Neural progenitor cell (in vitro differentiated cells): ENCODE measurements at regions not wholly inside any gene's neighbourhood (a gene's known extent, or its start where the extent isn't known, plus 50 kb on each side); places are given as distances from the start of the nearest gene placed in this dataset.
"Not testable (repeated sequence)": the region's sequence is repeated elsewhere in the genome, so short reads cannot be mapped to it uniquely, and the experiment has no call there.

Experiments
- DNase-seq: peaks from one replicate; pipeline ENCODE4 v3.0.0-alpha.2; 2016; ENCODE audit warnings: low spot score
- H2AFZ ChIP-seq: fragments of 200-600 bp; sonication (generic); replicated peaks from 2 replicates; pipeline ENCODE4 v1.6.1; 2016; ENCODE audit warnings: antibody characterized with exemption
- H3F3A ChIP-seq: fragments of 200-600 bp; sonication (generic); 2 replicates; pipeline ENCODE4 v1.6.1; 2016; ENCODE audit warnings: antibody characterized with exemption, low read depth
- H3K27ac ChIP-seq: fragments of 200-600 bp; sonication (generic); 2 replicates; pipeline ENCODE4 v1.5.1; 2016; ENCODE audit warnings: mild to moderate bottlenecking
- H3K27me3 ChIP-seq: fragments of 200-600 bp; sonication (generic); 2 replicates; pipeline ENCODE4 v1.6.1; 2016; ENCODE audit warnings: mild to moderate bottlenecking, moderate library complexity
- H3K36me3 ChIP-seq: fragments of 200-600 bp; sonication (generic); 2 replicates; pipeline ENCODE4 v1.5.1; 2016
- H3K4me1 ChIP-seq: fragments of 200-600 bp; sonication (generic); 2 replicates; pipeline ENCODE4 v1.6.1; 2016; ENCODE audit warnings: mixed run types
- H3K4me2 ChIP-seq: fragments of 200-600 bp; sonication (generic); 2 replicates; pipeline ENCODE4 v1.6.1; 2016
- H3K4me3 ChIP-seq: fragments of 200-600 bp; sonication (generic); 2 replicates; pipeline ENCODE4 v1.5.1; 2016
- H3K79me2 ChIP-seq: fragments of 200-600 bp; sonication (generic); 2 replicates; pipeline ENCODE4 v1.6.1; 2016; ENCODE audit warnings: low read depth
- H3K9ac ChIP-seq: fragments of 200-600 bp; sonication (generic); 2 replicates; pipeline ENCODE4 v1.6.1; 2016
- H3K9me3 ChIP-seq: fragments of 200-600 bp; sonication (generic); 2 replicates; pipeline ENCODE4 v1.5.1; 2016; ENCODE audit warnings: low read depth
- H4K20me1 ChIP-seq: fragments of 200-600 bp; sonication (generic); 2 replicates; pipeline ENCODE4 v1.6.1; 2016; ENCODE audit warnings: low read depth
- H3K27ac Mint-ChIP-seq: 3 replicates; pipeline ENCODE4 v1.8.0; 2021; ENCODE audit warnings: mixed read lengths
- H3K27me3 Mint-ChIP-seq: 2 replicates; pipeline ENCODE4 v1.8.0; 2022; ENCODE audit warnings: low read depth, mild to moderate bottlenecking, inconsistent platforms, moderate library complexity, mixed read lengths; ENCODE audit not compliant: insufficient read depth
- H3K36me3 Mint-ChIP-seq: 3 replicates; pipeline ENCODE4 v1.8.0; 2021; ENCODE audit warnings: mixed read lengths
- H3K4me1 Mint-ChIP-seq: 3 replicates; pipeline ENCODE4 v1.8.0; 2021; ENCODE audit warnings: mixed read lengths
- H3K4me3 Mint-ChIP-seq: 3 replicates; pipeline ENCODE4 v1.8.0; 2021; ENCODE audit warnings: mild to moderate bottlenecking, moderate library complexity, mixed read lengths
- H3K9me3 Mint-ChIP-seq: 3 replicates; pipeline ENCODE4 v1.8.0; 2020; ENCODE audit warnings: mixed read lengths
- CTCF ChIP-seq: fragments of 200-600 bp; sonication (generic); IDR thresholded peaks from 2 replicates; pipeline ENCODE4 v1.5.1; 2017; ENCODE audit warnings: antibody characterized with exemption, mild to moderate bottlenecking
- EZH2 ChIP-seq: fragments of 200-600 bp; sonication (generic); IDR thresholded peaks from 2 replicates; pipeline ENCODE4 v1.6.1; 2017; ENCODE audit warnings: antibody characterized with exemption, mild to moderate bottlenecking, moderate library complexity
- EZH2phosphoT487 ChIP-seq: fragments of 200-600 bp; sonication (generic); IDR thresholded peaks from 2 replicates; pipeline ENCODE4 v1.6.1; 2017; ENCODE audit warnings: antibody characterized with exemption

DNA sequence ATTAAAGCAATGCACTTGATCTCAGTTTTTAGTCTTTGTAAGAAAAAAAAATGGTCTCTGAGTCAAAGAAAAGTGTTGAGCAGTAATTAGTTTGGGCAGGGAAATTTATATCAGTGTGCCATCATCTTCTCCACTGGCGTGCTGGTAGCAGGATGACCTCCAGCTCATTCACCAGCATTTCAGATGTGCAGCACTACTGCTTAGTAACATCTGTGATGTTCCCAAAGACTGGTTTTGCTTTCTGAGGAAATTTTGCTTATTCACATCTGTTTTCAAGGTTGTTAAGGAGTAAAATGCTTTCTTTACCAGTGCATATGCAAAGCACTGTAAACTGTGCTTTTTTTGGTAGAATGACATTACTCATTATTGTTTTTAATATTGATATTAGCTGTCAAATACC, 540.4 kb downstream of the TRAM1L1 start:
- H3K36me3 ChIP-seq, result no peaks in the 10 kb centered on the region
- no peaks in the 10 kb centered on the region for H3K36me3 Mint-ChIP-seq
- H4K20me1 ChIP-seq, result no peaks in the 10 kb centered on the region
- H3F3A ChIP-seq, result no peaks in the 10 kb centered on the region
- H3K27ac ChIP-seq, result no peak overlapping the region
- DNase-seq, result no peak
- TF ChIP-seq EZH2phosphoT487 (no peak), EZH2 (no peak), CTCF (no peak)
- no peak overlapping the region for H3K4me3 ChIP-seq
- no peak overlapping the region for H3K9ac ChIP-seq
- no peak overlapping the region for H3K27ac Mint-ChIP-seq
- no peak overlapping the region for H3K4me2 ChIP-seq
- no peaks in the 10 kb centered on the region for H3K27me3 Mint-ChIP-seq
- no peaks in the 10 kb centered on the region for H3K9me3 ChIP-seq
- no peak overlapping the region for H2AFZ ChIP-seq
- no peaks in the 10 kb centered on the region for H3K4me1 Mint-ChIP-seq
- H3K9me3 Mint-ChIP-seq, result no peaks in the 10 kb centered on the region
- H3K27me3 ChIP-seq, result no peaks in the 10 kb centered on the region
- no peaks in the 10 kb centered on the region for H3K4me1 ChIP-seq
- H3K4me3 Mint-ChIP-seq, result no peak overlapping the region
- no peaks in the 10 kb centered on the region for H3K79me2 ChIP-seq

DNA sequence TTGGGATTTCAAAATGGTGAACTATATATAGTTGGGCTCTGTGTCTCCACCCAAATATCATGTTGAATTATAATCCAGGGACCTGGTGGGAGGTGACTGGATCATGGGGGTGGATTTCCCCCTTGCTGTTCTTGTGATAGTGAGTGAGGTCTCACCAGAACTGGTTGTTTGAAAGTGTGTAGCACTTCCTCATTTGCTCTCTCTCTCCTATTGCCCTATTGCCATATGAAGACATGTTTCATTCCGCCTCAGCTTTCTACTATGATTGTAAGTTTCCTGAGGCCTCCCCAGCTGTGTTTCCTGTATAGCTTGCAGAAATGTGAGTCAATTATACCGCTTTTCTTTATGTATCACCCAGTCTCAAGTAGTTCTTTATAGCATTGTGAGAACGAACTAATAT, 545.6 kb downstream of the TRAM1L1 start:
- no peak overlapping the region for H3K4me3 Mint-ChIP-seq
- DNase-seq, result no peak
- Histone ChIP-seq H3K79me2 (no peaks in the 10 kb centered on the region), H2AFZ (no peak overlapping the region), H3K9me3 (no peaks in the 10 kb centered on the region), H3K36me3 (no peaks in the 10 kb centered on the region), H3K4me2 (no peak overlapping the region), H3F3A (no peaks in the 10 kb centered on the region), H3K9ac (no peak overlapping the region), H3K27ac (no peak overlapping the region), H3K4me1 (no peaks in the 10 kb centered on the region), H4K20me1 (no peaks in the 10 kb centered on the region), H3K27me3 (no peaks in the 10 kb centered on the region), H3K4me3 (no peak overlapping the region)
- no peaks in the 10 kb centered on the region for H3K27me3 Mint-ChIP-seq
- H3K36me3 Mint-ChIP-seq, result no peaks in the 10 kb centered on the region
- TF ChIP-seq EZH2phosphoT487 (no peak), EZH2 (no peak), CTCF (no peak)
- H3K4me1 Mint-ChIP-seq, result no peaks in the 10 kb centered on the region
- no peaks in the 10 kb centered on the region for H3K9me3 Mint-ChIP-seq
- H3K27ac Mint-ChIP-seq, result no peak overlapping the region

DNA sequence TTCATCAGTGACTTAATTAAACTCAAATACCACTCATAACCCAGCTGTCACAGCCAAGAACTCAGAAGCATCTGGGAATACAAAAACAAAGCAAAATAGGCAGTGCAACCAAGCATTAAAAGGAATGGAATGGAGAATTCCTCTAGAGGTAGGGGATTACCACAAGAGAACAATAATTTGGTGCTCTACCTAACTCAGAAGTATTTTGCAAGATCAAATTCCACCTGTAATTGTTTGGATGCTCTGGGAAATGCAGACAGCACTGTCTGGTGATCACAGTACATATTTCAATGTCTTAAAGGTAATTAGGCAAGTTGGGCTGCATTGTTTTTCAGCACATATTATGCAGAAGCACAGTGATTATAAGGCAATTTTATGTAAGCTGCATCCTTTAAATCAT, 547.5 kb downstream of the TRAM1L1 start:
- no peaks in the 10 kb centered on the region for H3K9me3 ChIP-seq
- H4K20me1 ChIP-seq, result no peaks in the 10 kb centered on the region
- H3K9ac ChIP-seq, result no peak overlapping the region
- TF ChIP-seq EZH2, result no peak
- H3K4me3 ChIP-seq, result no peak overlapping the region
- no peaks in the 10 kb centered on the region for H3F3A ChIP-seq
- DNase-seq, result no peak
- no peak overlapping the region for H3K27ac ChIP-seq
- Mint-ChIP-seq H3K4me1 (no peaks in the 10 kb centered on the region), H3K9me3 (no peaks in the 10 kb centered on the region), H3K27ac (no peak overlapping the region), H3K27me3 (no peaks in the 10 kb centered on the region), H3K36me3 (no peaks in the 10 kb centered on the region), H3K4me3 (no peak overlapping the region)
- H3K36me3 ChIP-seq, result no peaks in the 10 kb centered on the region
- no peak overlapping the region for H2AFZ ChIP-seq
- no peaks in the 10 kb centered on the region for H3K27me3 ChIP-seq
- no peak overlapping the region for H3K4me2 ChIP-seq
- no peaks in the 10 kb centered on the region for H3K4me1 ChIP-seq
- H3K79me2 ChIP-seq, result no peaks in the 10 kb centered on the region

- not testable (repeated sequence) for DNase-seq, H3K4me3 Mint-ChIP-seq, H3K9me3 ChIP-seq, H3K4me2 ChIP-seq, H3K4me1 Mint-ChIP-seq, H3K27me3 ChIP-seq, H3K27ac Mint-ChIP-seq, H3F3A ChIP-seq, H3K4me3 ChIP-seq, H3K79me2 ChIP-seq, H2AFZ ChIP-seq, H4K20me1 ChIP-seq, H3K9me3 Mint-ChIP-seq, H3K4me1 ChIP-seq, H3K27me3 Mint-ChIP-seq, H3K9ac ChIP-seq, H3K27ac ChIP-seq, H3K36me3 ChIP-seq, H3K36me3 Mint-ChIP-seq
Observed at GRCh38 chr4:116536024-116536423, 549.4 kb downstream of the TRAM1L1 start.
